HEK293T (cell line): ENCODE measurements at regions not wholly inside any gene's neighbourhood (a gene's known extent, or its start where the extent isn't known, plus 50 kb on each side); places are given as distances from the start of the nearest gene placed in this dataset.

ENCODE experiments used
- BHLHE40 ChIP-seq: fragments of 450-650 bp; IDR thresholded peaks from 2 replicates; pipeline ENCODE4 v1.6.1; 2016; ENCODE audit warnings: mild to moderate bottlenecking, moderate library complexity, borderline replicate concordance
- ELF4 ChIP-seq: fragments of 450-650 bp; IDR thresholded peaks from 2 replicates; pipeline ENCODE4 v1.6.1; 2017; ENCODE audit warnings: antibody characterized with exemption
- FOXA1 ChIP-seq: fragments of 450-650 bp; IDR thresholded peaks from 2 replicates; pipeline ENCODE4 v1.6.1; 2016; ENCODE audit warnings: mild to moderate bottlenecking
- FOXM1 ChIP-seq: fragments of 450-650 bp; IDR thresholded peaks from 2 replicates; pipeline ENCODE4 v1.6.1; 2017; ENCODE audit warnings: mild to moderate bottlenecking, borderline replicate concordance
- HDGF ChIP-seq: fragments of 450-650 bp; IDR thresholded peaks from 2 replicates; pipeline ENCODE4 v1.6.1; 2017; ENCODE audit warnings: antibody characterized with exemption, borderline replicate concordance
- L3MBTL2 ChIP-seq: fragments of 450-650 bp; conservative IDR thresholded peaks from 2 replicates; pipeline ENCODE4 v1.6.1; 2016; ENCODE audit warnings: mild to moderate bottlenecking
- NFRKB ChIP-seq: fragments of 450-650 bp; IDR thresholded peaks from 2 replicates; pipeline ENCODE4 v1.6.1; 2016; ENCODE audit warnings: mild to moderate bottlenecking, moderate library complexity
- SP1 ChIP-seq: fragments of 450-650 bp; IDR thresholded peaks from 2 replicates; pipeline ENCODE4 v1.6.1; 2017
- SUZ12 ChIP-seq: fragments of 450-650 bp; IDR thresholded peaks from 2 replicates; pipeline ENCODE4 v1.6.1; 2016; ENCODE audit warnings: mild to moderate bottlenecking
- TARDBP ChIP-seq: fragments of 450-650 bp; IDR thresholded peaks from 2 replicates; pipeline ENCODE4 v1.6.1; 2016
- ZNF384 ChIP-seq: fragments of 450-650 bp; IDR thresholded peaks from 2 replicates; pipeline ENCODE4 v1.6.1; 2016
- TF ChIP-seq, protein P1 (sequence below): fragments of 450-650 bp; IDR thresholded peaks from 2 replicates; pipeline ENCODE4 v1.6.1; 2016

DNA sequence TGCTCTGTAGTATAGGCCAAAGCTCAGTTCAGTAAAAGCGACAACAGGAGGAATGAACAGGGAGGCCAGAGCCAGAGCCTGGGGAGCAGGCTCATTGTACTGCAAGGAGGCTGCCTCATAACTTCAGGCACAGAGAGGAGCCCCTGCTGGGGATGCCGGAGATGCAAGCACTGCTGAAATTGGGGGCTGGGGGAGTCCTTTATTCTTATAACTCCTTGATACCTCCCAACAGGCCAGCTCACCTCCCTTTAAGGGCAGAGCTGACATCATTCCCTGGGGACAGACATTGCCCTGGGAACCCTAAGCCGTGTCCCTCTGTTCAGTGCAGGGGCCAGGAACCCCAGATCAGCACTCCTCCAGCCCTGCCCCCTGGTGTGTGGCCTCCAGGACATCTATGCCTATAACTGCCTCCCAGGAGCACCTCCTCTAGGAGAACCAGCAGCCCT, 83.8 kb upstream of the MRPS22 start:
- TF ChIP-seq SP1 = no peak
- no peak for TF ChIP-seq BHLHE40
- TF ChIP-seq TARDBP = no peak
- TF ChIP-seq, protein P1, sequence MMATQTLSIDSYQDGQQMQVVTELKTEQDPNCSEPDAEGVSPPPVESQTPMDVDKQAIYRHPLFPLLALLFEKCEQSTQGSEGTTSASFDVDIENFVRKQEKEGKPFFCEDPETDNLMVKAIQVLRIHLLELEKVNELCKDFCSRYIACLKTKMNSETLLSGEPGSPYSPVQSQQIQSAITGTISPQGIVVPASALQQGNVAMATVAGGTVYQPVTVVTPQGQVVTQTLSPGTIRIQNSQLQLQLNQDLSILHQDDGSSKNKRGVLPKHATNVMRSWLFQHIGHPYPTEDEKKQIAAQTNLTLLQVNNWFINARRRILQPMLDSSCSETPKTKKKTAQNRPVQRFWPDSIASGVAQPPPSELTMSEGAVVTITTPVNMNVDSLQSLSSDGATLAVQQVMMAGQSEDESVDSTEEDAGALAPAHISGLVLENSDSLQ = no peak
- no peak for TF ChIP-seq FOXM1
- no peak for TF ChIP-seq SUZ12
- no peak for TF ChIP-seq HDGF
- TF ChIP-seq NFRKB = no peak
- TF ChIP-seq ELF4 = no peak
- TF ChIP-seq ZNF384 = no peak
- TF ChIP-seq L3MBTL2 = no peak
- TF ChIP-seq FOXA1 = no peak
